ENCODE measurements at regions not wholly inside any gene's neighbourhood (a gene's known extent, or its start where the extent isn't known, plus 50 kb on each side); places are given as distances from the start of the nearest gene placed in this dataset.
"Not testable (repeated sequence)": the region's sequence is repeated elsewhere in the genome, so short reads cannot be mapped to it uniquely, and the experiment has no call there.

DNA sequence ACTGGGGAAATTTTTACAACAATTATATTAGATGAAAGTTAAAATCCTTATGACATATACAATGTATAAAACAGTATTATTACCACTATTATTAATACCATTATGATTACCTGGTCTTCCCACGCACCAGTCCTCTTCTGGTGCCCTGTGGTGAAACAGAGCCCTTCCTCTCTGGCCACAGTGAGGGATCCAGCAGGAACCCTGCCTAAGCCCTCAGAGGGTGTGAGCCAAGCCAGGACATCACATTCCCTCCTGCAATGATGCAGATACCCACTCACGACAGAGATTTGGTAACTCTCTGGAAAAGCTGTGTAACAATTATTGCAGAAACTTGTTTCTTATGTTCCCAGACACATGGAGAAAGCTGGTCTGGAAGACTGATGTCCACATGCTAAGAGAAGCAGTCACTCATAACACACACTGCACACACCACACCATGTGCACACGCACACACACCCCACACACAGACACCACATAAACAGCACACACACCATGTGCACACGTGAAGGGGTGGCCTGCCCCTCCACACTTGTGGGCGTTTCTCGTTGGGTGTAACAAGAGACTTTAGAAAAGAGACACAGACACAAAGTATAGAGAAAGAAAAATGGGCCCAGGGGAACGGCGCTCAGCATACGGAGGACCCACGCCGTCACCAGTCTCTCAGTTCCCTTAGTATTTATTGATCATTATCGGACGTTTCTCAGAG is 1373.8 kb upstream of the DEFB115 start:
- not testable (repeated sequence) for DNase-seq

DNA sequence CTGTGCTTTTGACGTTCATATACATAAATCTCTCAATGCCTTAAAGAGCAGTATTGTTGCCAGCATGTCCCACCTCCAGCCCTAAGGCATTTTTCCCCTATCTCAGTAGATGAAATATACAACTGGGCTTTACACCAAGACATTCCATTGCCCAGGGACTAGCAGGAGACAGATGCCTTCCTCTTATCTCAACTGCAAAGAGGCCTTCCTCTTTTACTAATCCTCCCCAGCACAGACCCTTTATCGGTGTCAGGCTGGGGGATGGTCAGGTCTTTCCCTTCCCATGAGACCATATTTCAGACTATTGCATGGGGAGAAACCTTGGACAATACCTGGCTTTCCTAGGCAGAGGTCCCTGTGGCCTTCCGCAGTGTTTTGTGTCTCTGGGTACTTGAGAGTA is 1373.1 kb upstream of the DEFB115 start:
- DNase-seq, result not testable (repeated sequence)

DNA sequence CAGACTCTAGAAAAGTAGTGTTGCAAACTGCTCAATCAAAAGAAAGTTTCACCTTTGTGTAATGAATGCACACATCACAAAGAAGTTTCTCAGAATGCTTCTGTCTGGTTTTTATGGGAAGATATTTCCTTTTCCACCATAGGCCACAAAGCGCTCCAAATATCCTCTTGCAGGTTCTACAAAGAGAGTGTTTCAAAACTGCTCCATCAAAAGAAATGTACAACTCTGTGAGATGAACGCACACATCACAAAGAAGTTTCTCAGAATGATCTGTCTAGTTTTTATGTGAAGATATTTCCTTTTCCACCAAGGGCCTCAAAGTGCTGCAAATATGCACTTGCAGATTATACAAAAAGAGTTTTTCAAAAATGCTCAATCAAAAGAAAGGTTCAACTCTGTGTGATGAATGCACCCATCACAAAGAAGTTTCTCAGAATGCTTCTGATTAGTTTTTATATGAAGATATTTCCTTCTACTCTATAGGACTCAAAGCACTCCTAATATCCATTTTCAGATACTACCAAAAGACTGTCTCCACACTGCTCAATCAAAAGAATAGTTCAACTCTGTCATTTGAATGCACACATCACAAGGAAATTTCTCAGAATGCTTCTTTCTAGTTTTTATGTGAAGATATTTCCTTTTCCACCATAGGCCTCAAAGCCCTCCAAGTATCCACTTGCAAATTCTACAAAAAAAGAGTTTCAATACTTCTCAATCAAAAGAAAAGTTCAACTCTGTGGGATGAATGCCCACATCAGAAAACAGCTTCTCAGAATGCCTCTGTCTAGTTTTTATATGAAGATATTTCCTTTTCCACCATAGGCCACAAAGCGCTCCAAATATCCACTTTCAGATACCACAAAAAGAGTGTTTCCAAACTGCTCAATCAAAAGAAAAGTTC is 1371.9 kb upstream of the DEFB115 start:
- DNase-seq, result not testable (repeated sequence)

DNA sequence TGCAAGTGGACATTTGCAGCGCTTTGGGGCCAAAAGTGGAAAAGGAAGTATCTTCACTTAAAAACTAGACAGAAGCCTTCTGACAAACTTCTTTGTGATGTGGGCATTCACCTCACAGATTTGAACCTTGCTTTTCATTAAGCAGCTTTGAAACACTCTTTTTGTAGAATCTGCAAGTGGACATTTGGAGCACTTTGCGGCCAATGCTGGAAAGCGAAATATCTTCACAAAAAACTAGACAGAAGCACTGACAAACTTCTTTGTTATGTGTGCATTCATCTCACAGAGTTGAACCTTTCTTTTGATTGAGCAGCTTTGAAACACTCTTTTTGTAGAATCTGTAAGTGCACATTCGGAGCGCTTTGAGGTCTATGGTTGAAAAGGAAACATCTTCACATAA is 1365.9 kb upstream of the DEFB115 start:
- DNase-seq, result not testable (repeated sequence)
